Caco-2 (cell line): ENCODE measurements at regions not wholly inside any gene's neighbourhood (a gene's known extent, or its start where the extent isn't known, plus 50 kb on each side); places are given as distances from the start of the nearest gene placed in this dataset.

ENCODE experiments used
- BruUV-seq: library from RNA; stranded (reverse); fragments of 400-500 nt; replicated peaks from 2 replicates; lab custom pipeline; 2021; lab: Mats Ljungman, UMichigan
- CTCF ChIA-PET: fragments of 300-600 bp; sonication (Branson Sonifier 250); formaldehyde crosslinking; loops from one replicate; lab custom pipeline; 2022; ENCODE audit warnings: antibody characterized with exemption; lab: Charles Lee
- POLR2A ChIA-PET: fragments of 300-600 bp; sonication (Branson Sonifier 250); formaldehyde crosslinking; loops from one replicate; lab custom pipeline; 2022; ENCODE audit warnings: antibody characterized with exemption; lab: Charles Lee
- DNase-seq, 2 experiments: peaks; one replicate each; pipeline versions ENCODE4 v3.0.0 to v3.0.0-alpha.2; 2020 to 2022
- H3K27me3 ChIP-seq: replicated peaks from 2 replicates; pipeline ENCODE4 v1.6.0; 2011; ENCODE audit warnings: low read length; ENCODE audit not compliant: control insufficient read depth, insufficient read depth
- H3K36me3 ChIP-seq: 2 replicates; pipeline ENCODE4 v1.5.1; 2011; ENCODE audit warnings: low read length; ENCODE audit not compliant: control insufficient read depth, insufficient read depth
- H3K4me1 ChIP-seq: fragments of 250-450 bp; sonication (Bioruptor Pico); 2 replicates; pipeline ENCODE4 v1.5.1; 2020; ENCODE audit warnings: mild to moderate bottlenecking
- H3K4me3 ChIP-seq: 2 replicates; pipeline ENCODE4 v1.5.1; 2011; ENCODE audit warnings: low read depth, mild to moderate bottlenecking, control low read depth, low read length
- H3K9me3 ChIP-seq: fragments of 250-450 bp; sonication (Bioruptor Pico); 2 replicates; pipeline ENCODE4 v1.5.1; 2020; ENCODE audit warnings: mild to moderate bottlenecking, moderate library complexity
- H3K27ac Mint-ChIP-seq: one replicate; pipeline ENCODE4 v1.8.0; 2022; ENCODE audit warnings: mixed read lengths; ENCODE audit not compliant: unreplicated experiment
- H3K27me3 Mint-ChIP-seq: one replicate; pipeline ENCODE4 v1.8.0; 2022; ENCODE audit warnings: mixed read lengths; ENCODE audit not compliant: insufficient read depth, unreplicated experiment
- H3K36me3 Mint-ChIP-seq: one replicate; pipeline ENCODE4 v1.8.0; 2022; ENCODE audit warnings: mild to moderate bottlenecking, mixed read lengths; ENCODE audit not compliant: insufficient read depth, unreplicated experiment
- H3K4me1 Mint-ChIP-seq: one replicate; pipeline ENCODE4 v1.8.0; 2022; ENCODE audit warnings: low read depth, mixed read lengths; ENCODE audit not compliant: unreplicated experiment
- H3K4me3 Mint-ChIP-seq: one replicate; pipeline ENCODE4 v1.8.0; 2022; ENCODE audit warnings: mild to moderate bottlenecking, moderate library complexity, mixed read lengths; ENCODE audit not compliant: unreplicated experiment
- H3K9me3 Mint-ChIP-seq: one replicate; pipeline ENCODE4 v1.8.0; 2022; ENCODE audit warnings: mixed read lengths; ENCODE audit not compliant: unreplicated experiment
- intact Hi-C: fragments of 100-400 bp; cut with micrococcal nuclease; formaldehyde crosslinking; loops from one replicate; pipeline ENCODE4 v1.10.0; 2022; ENCODE audit not compliant: unreplicated experiment
- TF ChIP-seq, protein P1 (sequence below), 2 experiments: fragments of 200-600 bp in 1 of 2; IDR thresholded peaks; 1 replicate in 1 of 2; 2 replicates in 1 of 2; pipeline versions ENCODE4 v1.5.1 to v1.8.0; 2011 to 2022; ENCODE audit warnings: antibody characterized with exemption in 1 of 2, control low read depth in 1 of 2, inconsistent platforms in 1 of 2, low read depth in 1 of 2, low read length in 1 of 2, mild to moderate bottlenecking in 1 of 2, moderate library complexity in 1 of 2; ENCODE audit not compliant: insufficient read depth in 1 of 2, severe bottlenecking in 1 of 2, unreplicated experiment in 1 of 2

DNA sequence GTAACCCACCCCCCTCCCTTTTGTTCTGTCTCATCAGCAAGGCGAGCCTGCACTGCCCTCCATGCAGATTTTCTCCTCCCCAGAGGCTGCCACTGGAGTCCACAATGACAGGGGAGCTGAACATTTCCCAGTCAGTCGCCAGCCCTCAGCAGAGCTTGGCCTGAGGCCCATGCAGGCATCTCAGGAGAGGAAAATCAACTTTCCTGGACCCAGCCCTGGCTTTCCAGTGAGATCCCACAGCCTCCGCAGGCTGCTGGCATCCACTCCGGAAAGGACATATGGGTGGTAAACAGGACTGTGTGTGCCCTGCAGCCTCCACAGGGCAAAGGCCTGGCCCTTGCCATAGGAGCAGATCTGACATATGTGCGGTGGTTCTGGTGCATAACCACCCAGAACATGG is 253.8 kb downstream of the TNS1 start:
- no peaks in the 10 kb centered on the region for H3K9me3 ChIP-seq
- CTCF ChIA-PET, result no interaction called here
- intact Hi-C loops, result no loop called here
- peaks cover 19% of the 10 kb centered on the region for H3K27me3 Mint-ChIP-seq
- TF ChIP-seq, protein P1, sequence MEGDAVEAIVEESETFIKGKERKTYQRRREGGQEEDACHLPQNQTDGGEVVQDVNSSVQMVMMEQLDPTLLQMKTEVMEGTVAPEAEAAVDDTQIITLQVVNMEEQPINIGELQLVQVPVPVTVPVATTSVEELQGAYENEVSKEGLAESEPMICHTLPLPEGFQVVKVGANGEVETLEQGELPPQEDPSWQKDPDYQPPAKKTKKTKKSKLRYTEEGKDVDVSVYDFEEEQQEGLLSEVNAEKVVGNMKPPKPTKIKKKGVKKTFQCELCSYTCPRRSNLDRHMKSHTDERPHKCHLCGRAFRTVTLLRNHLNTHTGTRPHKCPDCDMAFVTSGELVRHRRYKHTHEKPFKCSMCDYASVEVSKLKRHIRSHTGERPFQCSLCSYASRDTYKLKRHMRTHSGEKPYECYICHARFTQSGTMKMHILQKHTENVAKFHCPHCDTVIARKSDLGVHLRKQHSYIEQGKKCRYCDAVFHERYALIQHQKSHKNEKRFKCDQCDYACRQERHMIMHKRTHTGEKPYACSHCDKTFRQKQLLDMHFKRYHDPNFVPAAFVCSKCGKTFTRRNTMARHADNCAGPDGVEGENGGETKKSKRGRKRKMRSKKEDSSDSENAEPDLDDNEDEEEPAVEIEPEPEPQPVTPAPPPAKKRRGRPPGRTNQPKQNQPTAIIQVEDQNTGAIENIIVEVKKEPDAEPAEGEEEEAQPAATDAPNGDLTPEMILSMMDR (IDR thresholded peaks at IDR 0.05; ENCODE audit: insufficient read depth in 1 of 2, low read depth in 1 of 2, low read length in 1 of 2, severe bottlenecking in 1 of 2, unreplicated experiment in 1 of 2), result no peak
- no peak overlapping the region for H3K27ac Mint-ChIP-seq
- H3K9me3 Mint-ChIP-seq, result peaks cover 9% of the 10 kb centered on the region
- H3K4me1 Mint-ChIP-seq, result no peaks in the 10 kb centered on the region
- H3K36me3 ChIP-seq, result no peaks in the 10 kb centered on the region
- H3K36me3 Mint-ChIP-seq, result no peaks in the 10 kb centered on the region
- POLR2A ChIA-PET, result no interaction called here
- no peak for DNase-seq
- no peak overlapping the region for H3K4me3 ChIP-seq
- H3K27me3 ChIP-seq, result 0 out of 2 replicates have a peak, but pooled peaks cover 2% of the 10 kb centered on the region
- BruUV-seq, result no TSS peak
- H3K4me1 ChIP-seq, result no peaks in the 10 kb centered on the region
- no peak overlapping the region for H3K4me3 Mint-ChIP-seq

DNA sequence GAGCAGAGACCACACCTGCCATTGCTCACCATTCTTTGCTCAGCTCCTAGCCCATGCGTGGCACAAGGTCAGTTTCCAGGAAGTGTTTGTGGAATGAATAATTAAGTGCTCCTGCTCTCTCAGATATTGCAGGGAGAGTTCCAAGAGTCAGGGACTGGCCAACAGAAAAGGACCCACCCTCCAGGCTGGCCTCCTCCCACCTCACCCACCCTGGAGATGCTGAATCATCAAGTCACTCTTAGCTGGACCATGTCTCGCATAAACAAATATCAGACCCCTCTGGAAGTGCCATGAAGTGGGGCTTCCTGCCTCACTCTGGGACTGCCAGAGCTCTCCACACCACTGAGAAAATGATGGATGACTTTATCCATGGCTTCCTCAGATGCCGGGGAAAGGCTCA is 256.0 kb downstream of the TNS1 start:
- ChIA-PET CTCF (no interaction called here), POLR2A (no interaction called here)
- BruUV-seq, result no TSS peak
- DNase-seq, result no peak
- intact Hi-C loops, result no loop called here
- Mint-ChIP-seq H3K9me3 (peaks cover 9% of the 10 kb centered on the region), H3K4me3 (no peak overlapping the region), H3K4me1 (no peaks in the 10 kb centered on the region), H3K27me3 (peaks cover 22% of the 10 kb centered on the region), H3K27ac (no peak overlapping the region), H3K36me3 (no peaks in the 10 kb centered on the region)
- Histone ChIP-seq H3K9me3 (no peaks in the 10 kb centered on the region), H3K4me1 (no peaks in the 10 kb centered on the region), H3K27me3 (no peaks in the 10 kb centered on the region), H3K4me3 (no peak overlapping the region), H3K36me3 (no peaks in the 10 kb centered on the region)
- TF ChIP-seq, protein P1 (IDR thresholded peaks at IDR 0.05; ENCODE audit: insufficient read depth in 1 of 2, low read depth in 1 of 2, low read length in 1 of 2, severe bottlenecking in 1 of 2, unreplicated experiment in 1 of 2), result no peak

DNA sequence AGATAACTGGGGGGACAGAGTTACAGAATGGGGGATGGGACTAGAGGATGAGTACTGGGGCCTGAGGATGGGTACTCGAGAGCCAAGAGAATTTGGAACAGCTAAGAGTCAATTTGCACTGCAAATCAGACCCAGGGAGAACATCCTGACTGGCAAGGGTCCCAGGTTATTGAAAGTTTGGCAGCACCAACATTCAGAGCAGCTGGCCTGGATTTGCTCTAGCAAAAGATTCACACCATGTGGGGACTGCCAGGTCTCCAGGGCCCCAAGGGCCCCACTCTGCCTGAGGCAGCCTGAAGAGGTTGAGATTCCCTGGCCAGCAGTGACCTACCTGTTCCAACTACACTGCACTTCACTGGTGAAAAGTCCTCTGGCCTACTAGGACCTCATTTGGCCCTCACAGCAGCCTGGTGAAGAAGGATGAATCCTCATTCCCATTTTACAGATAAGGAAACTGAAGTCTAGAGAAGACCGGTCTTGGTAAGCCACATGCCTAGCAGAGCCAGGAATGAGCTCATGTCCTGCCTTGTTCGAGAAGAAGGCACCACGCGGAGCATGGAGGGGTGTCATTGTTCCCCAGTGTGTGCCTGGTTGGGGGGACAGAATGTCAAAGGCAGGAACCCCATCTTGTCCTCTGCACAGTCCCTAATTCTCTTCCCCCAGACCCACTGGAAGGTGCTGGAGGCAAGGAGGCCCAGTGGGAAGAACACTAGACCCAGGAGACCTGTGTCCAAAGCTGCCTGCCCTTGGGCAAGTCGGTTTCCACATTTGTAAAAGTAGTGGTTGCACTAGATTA is 258.6 kb downstream of the TNS1 start:
- POLR2A ChIA-PET, result no interaction called here
- no peaks in the 10 kb centered on the region for H3K9me3 Mint-ChIP-seq
- no peaks in the 10 kb centered on the region for H3K4me1 Mint-ChIP-seq
- Histone ChIP-seq H3K4me1 (no peaks in the 10 kb centered on the region), H3K36me3 (no peaks in the 10 kb centered on the region), H3K4me3 (no peak overlapping the region), H3K27me3 (no peaks in the 10 kb centered on the region), H3K9me3 (no peaks in the 10 kb centered on the region)
- CTCF ChIA-PET, result no interaction called here
- H3K4me3 Mint-ChIP-seq, result no peak overlapping the region
- H3K27me3 Mint-ChIP-seq, result peaks cover 21% of the 10 kb centered on the region
- no TSS peak for BruUV-seq
- no peaks in the 10 kb centered on the region for H3K36me3 Mint-ChIP-seq
- H3K27ac Mint-ChIP-seq, result no peak overlapping the region
- DNase-seq, result no peak
- TF ChIP-seq, protein P1 (IDR thresholded peaks at IDR 0.05; ENCODE audit: insufficient read depth in 1 of 2, low read depth in 1 of 2, low read length in 1 of 2, severe bottlenecking in 1 of 2, unreplicated experiment in 1 of 2), result no peak
- intact Hi-C loops, result no loop called here
